Ascending aorta (tissue), 2 donors: ENCODE measurements at regions not wholly inside any gene's neighbourhood (a gene's known extent, or its start where the extent isn't known, plus 50 kb on each side); places are given as distances from the start of the nearest gene placed in this dataset.

Experiments
- DNase-seq, 2 donors: peaks; one replicate each; pipeline ENCODE4 v3.0.0-alpha.2; 2019; ENCODE audit warnings: low spot score in 2 of 2
- H3K27ac ChIP-seq, 2 donors: fragments of 200-600 bp; sonication (generic); one replicate each; pipeline ENCODE4 v1.5.1; 2016 to 2017; ENCODE audit warnings: mild to moderate bottlenecking in 1 of 2
- H3K27me3 ChIP-seq: fragments of 200-600 bp; sonication (generic); one replicate; pipeline ENCODE4 v1.5.1; 2017
- H3K36me3 ChIP-seq, 2 donors: fragments of 200-600 bp; sonication (generic); one replicate each; pipeline ENCODE4 v1.5.1; 2016
- H3K4me1 ChIP-seq, 2 donors: fragments of 200-600 bp; sonication (generic); one replicate each; pipeline ENCODE4 v1.5.1; 2016 to 2017; ENCODE audit warnings: mild to moderate bottlenecking in 1 of 2
- H3K4me3 ChIP-seq, 2 donors: fragments of 200-600 bp; sonication (generic); one replicate each; pipeline ENCODE4 v1.5.1; 2016 to 2017; ENCODE audit warnings: mild to moderate bottlenecking in 1 of 2
- H3K9me3 ChIP-seq, 2 donors: fragments of 200-600 bp; sonication (generic); one replicate each; pipeline ENCODE4 v1.5.1; 2016
- intact Hi-C: fragments of 100-400 bp; cut with DNase I; formaldehyde crosslinking; loops from one replicate; pipeline ENCODE4 v1.15.1; 2023
- TF ChIP-seq, protein P1 (sequence below), 3 experiments: fragments of 200-600 bp in 2 of 3; fragments of 450-650 bp in 1 of 3; sonication (generic) in 2 of 3; IDR thresholded peaks; one replicate each; pipeline ENCODE4 v1.5.1; 2016 to 2019; ENCODE audit warnings: antibody characterized with exemption in 3 of 3, mild to moderate bottlenecking in 1 of 3, moderate library complexity in 1 of 3

DNA sequence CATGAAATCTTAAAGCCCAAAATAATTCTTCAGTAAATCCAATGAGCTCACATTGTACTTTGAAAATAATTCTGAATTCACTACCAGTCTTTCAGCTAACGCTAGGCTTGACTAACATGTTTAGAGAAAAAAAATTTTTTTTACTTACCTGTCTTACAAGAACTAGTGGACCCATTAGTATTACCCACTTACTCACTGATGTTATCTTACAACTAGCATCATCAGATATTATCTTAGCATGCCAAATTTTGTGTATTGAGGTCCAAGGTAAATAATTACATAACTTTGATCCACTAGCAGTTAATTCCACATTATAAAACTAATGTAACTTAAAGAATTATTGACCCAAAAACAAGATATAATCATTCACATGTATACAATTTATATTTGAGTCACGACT lies 62.7 kb downstream of the SLC41A2 start:
- Histone ChIP-seq H3K4me1 (peaks cover 0 to 27% of the 10 kb centered on the region in 2 donors), H3K36me3 (no peaks in the 10 kb centered on the region), H3K4me3 (no peak overlapping the region), H3K27ac (no peak overlapping the region), H3K9me3 (peaks cover 0 to 8% of the 10 kb centered on the region in 2 donors), H3K27me3 (no peaks in the 10 kb centered on the region)
- TF ChIP-seq, protein P1, sequence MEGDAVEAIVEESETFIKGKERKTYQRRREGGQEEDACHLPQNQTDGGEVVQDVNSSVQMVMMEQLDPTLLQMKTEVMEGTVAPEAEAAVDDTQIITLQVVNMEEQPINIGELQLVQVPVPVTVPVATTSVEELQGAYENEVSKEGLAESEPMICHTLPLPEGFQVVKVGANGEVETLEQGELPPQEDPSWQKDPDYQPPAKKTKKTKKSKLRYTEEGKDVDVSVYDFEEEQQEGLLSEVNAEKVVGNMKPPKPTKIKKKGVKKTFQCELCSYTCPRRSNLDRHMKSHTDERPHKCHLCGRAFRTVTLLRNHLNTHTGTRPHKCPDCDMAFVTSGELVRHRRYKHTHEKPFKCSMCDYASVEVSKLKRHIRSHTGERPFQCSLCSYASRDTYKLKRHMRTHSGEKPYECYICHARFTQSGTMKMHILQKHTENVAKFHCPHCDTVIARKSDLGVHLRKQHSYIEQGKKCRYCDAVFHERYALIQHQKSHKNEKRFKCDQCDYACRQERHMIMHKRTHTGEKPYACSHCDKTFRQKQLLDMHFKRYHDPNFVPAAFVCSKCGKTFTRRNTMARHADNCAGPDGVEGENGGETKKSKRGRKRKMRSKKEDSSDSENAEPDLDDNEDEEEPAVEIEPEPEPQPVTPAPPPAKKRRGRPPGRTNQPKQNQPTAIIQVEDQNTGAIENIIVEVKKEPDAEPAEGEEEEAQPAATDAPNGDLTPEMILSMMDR (IDR thresholded peaks at IDR 0.05): no peak
- intact Hi-C loops: no loop called here
- no peak for DNase-seq

DNA sequence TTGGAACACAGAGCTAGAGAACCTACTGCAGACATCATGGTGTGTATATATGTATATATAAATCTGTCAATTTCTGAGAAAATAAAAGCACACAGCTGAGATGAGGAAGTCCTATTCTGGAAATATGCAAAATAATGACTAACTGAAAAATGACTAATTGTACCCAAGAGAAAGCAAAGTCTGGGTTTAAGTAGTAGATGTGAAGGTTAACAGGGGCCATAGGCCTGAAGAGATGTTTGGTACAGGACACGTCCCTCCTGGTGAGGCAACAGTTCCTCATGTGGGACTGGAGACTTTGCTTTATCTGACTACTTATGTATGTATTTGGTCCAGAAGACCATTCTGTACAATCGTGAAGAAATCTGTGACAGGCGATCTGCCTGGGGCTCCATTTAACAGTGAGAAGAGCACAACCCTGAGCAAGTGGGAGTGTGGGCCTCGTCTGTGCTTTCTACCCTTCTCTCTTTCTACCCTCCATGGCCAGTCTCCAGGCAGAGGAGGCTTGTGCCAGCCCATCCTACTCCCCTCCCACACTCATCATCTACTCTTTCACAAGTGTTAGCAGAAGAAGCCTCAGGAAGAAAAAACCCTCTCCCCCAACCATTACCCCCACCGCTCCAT lies 67.5 kb downstream of the SLC41A2 start:
- H3K27ac ChIP-seq: peak overlapping the region in 1 of 2 donors; percentile 43
- H3K4me1 ChIP-seq: peaks cover 0 to 12% of the 10 kb centered on the region in 2 donors
- intact Hi-C loops: no loop called here
- H3K9me3 ChIP-seq: no peaks in the 10 kb centered on the region
- no peak for DNase-seq
- H3K36me3 ChIP-seq: no peaks in the 10 kb centered on the region
- no peaks in the 10 kb centered on the region for H3K27me3 ChIP-seq
- H3K4me3 ChIP-seq: no peak overlapping the region
- TF ChIP-seq, protein P1 (IDR thresholded peaks at IDR 0.05): no peak

DNA sequence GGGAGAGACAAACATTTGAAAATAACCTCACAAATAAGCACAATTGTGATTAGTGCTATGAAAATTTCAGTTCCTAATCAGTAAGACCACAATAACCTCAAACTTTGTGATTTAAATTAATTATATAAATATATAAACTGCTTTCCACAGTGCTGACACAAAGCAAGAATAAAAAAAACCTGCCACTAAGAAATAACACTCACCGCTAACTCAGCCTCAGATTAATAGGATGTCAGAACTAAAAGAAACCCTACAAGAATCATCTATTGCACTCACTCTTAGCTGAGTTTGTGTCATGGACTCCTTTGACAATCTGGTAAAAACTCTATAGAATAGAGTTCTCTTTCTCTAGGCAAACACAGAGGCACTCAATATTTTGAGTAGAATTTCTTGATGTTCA lies 68.4 kb downstream of the SLC41A2 start:
- TF ChIP-seq, protein P1 (IDR thresholded peaks at IDR 0.05): no peak
- Histone ChIP-seq H3K27me3 (no peaks in the 10 kb centered on the region), H3K9me3 (no peaks in the 10 kb centered on the region), H3K36me3 (no peaks in the 10 kb centered on the region), H3K4me1 (peaks cover 0 to 14% of the 10 kb centered on the region in 2 donors), H3K4me3 (no peak overlapping the region), H3K27ac (no peak overlapping the region)
- intact Hi-C loops: no loop called here
- no peak for DNase-seq

DNA sequence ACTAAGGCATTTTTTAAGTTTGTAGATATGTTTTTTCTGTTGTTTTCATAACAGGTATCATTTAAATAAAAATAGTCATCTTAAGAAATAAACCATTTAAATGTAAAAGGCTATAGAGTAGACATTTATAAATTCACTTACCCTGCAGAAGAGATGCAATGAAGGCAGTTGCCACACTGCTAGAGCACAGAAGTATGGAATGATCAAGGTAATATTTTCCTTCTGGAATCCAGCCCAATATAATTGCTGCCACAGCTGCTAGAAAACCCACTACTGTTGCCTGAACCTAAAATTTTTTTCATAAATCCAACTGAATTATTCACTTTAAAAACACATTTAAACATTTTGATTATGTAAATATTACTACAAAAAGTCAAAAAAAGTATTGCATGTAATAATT lies 69.2 kb downstream of the SLC41A2 start:
- Histone ChIP-seq H3K27me3 (no peaks in the 10 kb centered on the region), H3K9me3 (no peaks in the 10 kb centered on the region), H3K27ac (no peak overlapping the region), H3K36me3 (no peaks in the 10 kb centered on the region), H3K4me3 (no peak overlapping the region), H3K4me1 (peaks cover 0 to 16% of the 10 kb centered on the region in 2 donors)
- no peak for DNase-seq
- intact Hi-C loops: no loop called here
- TF ChIP-seq, protein P1 (IDR thresholded peaks at IDR 0.05): no peak

DNA sequence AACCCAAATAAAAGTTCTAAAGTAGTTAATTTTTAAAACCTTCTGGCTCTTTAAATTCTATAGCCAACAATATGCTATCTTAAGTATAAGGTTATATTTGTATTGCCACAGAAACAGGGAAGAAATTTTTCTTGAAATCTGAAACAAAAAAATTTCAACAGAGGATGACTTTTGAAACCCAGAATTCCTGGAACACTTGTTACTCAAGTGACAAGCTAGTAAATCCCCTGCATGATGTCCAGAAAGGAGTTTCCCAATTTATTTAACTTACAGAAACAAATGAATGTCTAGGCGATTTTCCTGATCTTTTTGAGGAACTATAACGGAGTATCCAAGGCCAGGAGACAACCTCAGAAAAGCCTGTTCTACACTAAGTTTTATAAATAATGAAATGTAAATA lies 69.6 kb downstream of the SLC41A2 start:
- Histone ChIP-seq H3K27me3 (no peaks in the 10 kb centered on the region), H3K27ac (no peak overlapping the region), H3K4me3 (no peak overlapping the region), H3K4me1 (peaks cover 0 to 16% of the 10 kb centered on the region in 2 donors), H3K9me3 (no peaks in the 10 kb centered on the region), H3K36me3 (no peaks in the 10 kb centered on the region)
- intact Hi-C loops: no loop called here
- DNase-seq: no peak
- TF ChIP-seq, protein P1 (IDR thresholded peaks at IDR 0.05): no peak

DNA sequence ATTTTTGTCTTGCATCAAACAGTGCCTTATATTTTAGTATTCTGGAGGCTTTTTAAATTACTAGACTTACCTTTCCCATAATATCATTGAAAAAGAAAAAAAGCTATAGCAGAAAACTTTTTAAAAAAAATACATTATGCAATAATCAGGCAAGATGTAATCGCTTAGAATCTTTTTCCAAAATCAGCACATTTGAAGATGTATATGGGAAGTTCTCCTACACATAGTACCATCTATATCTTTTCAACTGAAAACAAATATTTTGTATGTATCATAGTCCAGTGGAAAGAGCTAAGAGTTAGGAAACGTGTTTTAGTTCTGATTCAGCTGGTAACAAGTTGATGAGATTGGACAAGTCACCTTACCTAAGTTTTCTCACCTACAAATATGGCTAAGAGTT lies 70.6 kb downstream of the SLC41A2 start:
- no peaks in the 10 kb centered on the region for H3K9me3 ChIP-seq
- intact Hi-C loops: no loop called here
- H3K4me1 ChIP-seq: peaks cover 0 to 16% of the 10 kb centered on the region in 2 donors
- H3K27ac ChIP-seq: no peak overlapping the region
- DNase-seq: no peak
- no peak overlapping the region for H3K4me3 ChIP-seq
- H3K27me3 ChIP-seq: no peaks in the 10 kb centered on the region
- TF ChIP-seq, protein P1 (IDR thresholded peaks at IDR 0.05): no peak
- no peaks in the 10 kb centered on the region for H3K36me3 ChIP-seq
